ENCODE measurements at regions not wholly inside any gene's neighbourhood (a gene's known extent, or its start where the extent isn't known, plus 50 kb on each side); places are given as distances from the start of the nearest gene placed in this dataset.

- Histone ChIP-seq H3K4me1 (peaks cover 24% of the 10 kb centered on the region), H3K4me3 (ENCODE audit: low read depth, low read length) (no peak overlapping the region), H3K27me3 (no peaks in the 10 kb centered on the region), H3K9me3 (no peaks in the 10 kb centered on the region), H3K36me3 (no peaks in the 10 kb centered on the region)
- DNase-seq: no peak
- TF ChIP-seq CTCF (IDR thresholded peaks at IDR 0.05; ENCODE audit: low read depth, low read length): no peak
Observed at GRCh38 chr1:221162939-221163338, 283.7 kb downstream of the HLX start.

DNA sequence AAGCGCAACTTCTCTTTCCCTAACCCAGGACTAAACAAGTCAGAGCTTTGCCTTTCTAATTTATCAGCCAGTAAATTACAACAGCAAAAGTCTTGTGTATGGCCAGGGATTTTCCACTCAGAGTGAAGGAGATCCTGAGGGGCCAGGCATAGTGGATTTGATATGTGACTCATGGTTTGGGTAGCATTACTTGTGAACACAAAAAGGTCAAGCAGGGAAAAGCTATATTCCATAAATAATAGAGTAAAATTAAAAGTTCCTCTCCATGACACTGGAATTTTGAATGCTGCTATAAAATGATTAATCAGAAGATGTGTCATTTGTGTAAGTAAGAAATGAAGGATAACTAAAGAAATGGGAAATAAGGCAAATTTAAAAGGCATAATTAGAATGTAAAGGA lies 284.8 kb downstream of the HLX start:
- H3K9me3 ChIP-seq: no peaks in the 10 kb centered on the region
- peaks cover 24% of the 10 kb centered on the region for H3K4me1 ChIP-seq
- no peak for DNase-seq
- H3K36me3 ChIP-seq: no peaks in the 10 kb centered on the region
- TF ChIP-seq CTCF (IDR thresholded peaks at IDR 0.05; ENCODE audit: low read depth, low read length): no peak
- no peak overlapping the region for H3K4me3 ChIP-seq (ENCODE audit: low read depth, low read length)
- no peaks in the 10 kb centered on the region for H3K27me3 ChIP-seq

DNA sequence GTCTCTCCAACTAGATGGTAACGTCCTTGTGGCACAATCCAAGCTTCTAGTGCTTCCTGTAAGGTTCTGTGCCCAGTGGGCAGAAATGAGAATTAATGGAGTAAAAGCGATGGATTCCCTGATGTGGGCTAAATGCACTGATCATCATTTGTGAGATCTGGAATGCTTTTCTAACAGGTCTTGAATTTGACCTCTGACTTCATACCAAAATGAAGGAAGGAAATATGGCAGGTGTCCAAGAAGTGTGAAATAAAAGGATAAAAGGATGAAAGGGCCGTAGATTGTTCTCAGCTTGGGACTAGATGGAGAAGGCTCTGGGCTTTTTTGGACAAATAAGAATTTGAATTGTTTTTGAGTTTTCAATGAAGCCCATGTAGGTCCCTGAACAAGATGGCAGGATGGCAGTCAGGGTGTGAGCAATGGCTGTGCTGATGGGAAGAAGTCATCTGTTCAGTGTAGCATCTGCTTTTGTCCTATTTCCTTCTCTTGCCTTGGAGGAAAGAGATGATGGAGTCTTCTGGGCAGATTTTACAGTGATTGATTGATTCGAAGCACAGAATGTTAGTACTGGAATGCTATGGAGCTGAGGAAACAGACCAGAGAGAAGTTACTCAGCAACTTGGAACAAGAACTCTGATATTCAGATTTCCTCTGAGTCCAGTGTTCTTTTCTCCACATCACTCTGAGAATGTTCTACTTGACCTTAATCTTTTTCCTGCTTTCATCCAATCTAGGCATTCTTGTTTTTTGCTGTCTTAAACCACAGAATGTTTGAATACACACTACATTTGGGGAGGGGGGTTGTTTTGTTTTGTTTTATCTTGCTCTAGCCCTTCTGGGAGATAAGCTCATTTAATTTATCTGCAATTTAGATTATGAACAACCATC lies 286.0 kb downstream of the HLX start:
- no peaks in the 10 kb centered on the region for H3K9me3 ChIP-seq
- no peak for DNase-seq
- peaks cover 31% of the 10 kb centered on the region for H3K4me1 ChIP-seq
- no peak overlapping the region for H3K4me3 ChIP-seq (ENCODE audit: low read depth, low read length)
- TF ChIP-seq CTCF (IDR thresholded peaks at IDR 0.05; ENCODE audit: low read depth, low read length): no peak
- H3K27me3 ChIP-seq: no peaks in the 10 kb centered on the region
- H3K36me3 ChIP-seq: no peaks in the 10 kb centered on the region

DNA sequence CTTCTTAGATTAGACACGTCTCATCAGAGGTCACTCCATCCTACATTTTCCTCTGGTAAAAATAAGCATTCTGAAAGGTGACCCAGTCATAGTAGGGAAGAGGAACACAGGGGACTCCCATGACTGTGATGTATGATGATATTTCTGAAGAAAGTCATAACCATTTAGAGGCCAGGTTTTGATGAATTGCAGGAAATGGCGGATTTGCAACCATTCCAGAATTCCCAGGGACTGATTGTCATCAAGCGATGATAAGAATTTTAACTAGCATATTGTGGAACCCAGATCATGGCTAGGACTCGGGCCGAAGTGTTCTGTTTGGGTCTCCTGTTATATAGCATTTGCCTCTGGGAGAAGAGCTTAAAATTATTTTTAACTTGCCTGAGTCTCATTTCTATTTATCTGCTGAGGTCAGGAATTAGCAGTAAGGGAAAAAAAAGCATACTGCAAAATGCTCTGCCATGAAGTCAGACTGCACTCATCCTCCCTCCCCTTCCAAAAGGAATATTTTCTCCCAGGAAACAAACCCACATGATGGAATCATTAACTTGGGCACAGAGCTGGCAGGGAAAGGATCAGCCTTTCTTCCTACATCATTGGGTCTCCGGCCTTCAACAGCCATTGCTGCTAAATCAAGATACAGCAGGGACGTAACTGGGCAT lies 286.7 kb downstream of the HLX start:
- H3K4me1 ChIP-seq: peaks cover 31% of the 10 kb centered on the region
- TF ChIP-seq CTCF (IDR thresholded peaks at IDR 0.05; ENCODE audit: low read depth, low read length): no peak
- H3K9me3 ChIP-seq: no peaks in the 10 kb centered on the region
- H3K27me3 ChIP-seq: no peaks in the 10 kb centered on the region
- DNase-seq: peak; percentile 18
- H3K4me3 ChIP-seq (ENCODE audit: low read depth, low read length): no peak overlapping the region
- H3K36me3 ChIP-seq: no peaks in the 10 kb centered on the region

DNA sequence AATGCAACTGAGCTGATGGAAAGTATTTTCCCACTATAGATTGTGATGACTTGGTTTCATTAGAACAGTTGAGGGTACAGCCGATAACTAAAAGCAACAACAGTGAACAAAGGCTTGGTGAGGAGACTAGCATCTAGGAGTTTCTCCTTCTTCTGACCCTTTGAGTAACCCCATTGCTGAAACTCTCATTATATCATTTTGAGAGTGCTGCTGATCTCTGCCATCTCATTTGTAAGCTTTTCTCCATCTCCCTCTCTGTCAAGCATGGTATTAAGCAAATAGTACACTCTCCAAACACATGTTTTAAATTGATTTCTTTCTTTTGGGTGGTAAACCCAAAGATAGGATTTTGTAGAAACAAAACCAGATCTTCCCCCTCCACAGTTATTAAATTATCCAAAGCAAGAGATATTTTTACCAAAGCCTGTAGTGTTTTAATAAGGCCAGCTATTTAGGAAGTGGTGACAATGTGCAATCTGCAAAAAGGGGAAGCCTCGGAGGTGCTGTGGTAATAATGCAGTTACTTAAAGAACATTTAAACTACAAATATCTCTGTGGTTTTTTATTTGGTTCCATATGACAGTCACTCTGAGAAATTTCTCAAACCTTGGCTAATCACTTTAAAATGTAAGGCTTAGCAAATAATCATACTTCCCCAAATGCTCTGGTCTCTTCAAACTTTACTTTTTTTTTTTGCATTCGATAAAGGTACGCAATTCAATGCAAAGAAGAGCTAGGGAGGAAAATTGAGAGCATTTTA lies 287.5 kb downstream of the HLX start:
- Histone ChIP-seq H3K4me3 (ENCODE audit: low read depth, low read length) (no peak overlapping the region), H3K4me1 (peaks cover 31% of the 10 kb centered on the region), H3K27me3 (no peaks in the 10 kb centered on the region), H3K9me3 (no peaks in the 10 kb centered on the region), H3K36me3 (no peaks in the 10 kb centered on the region)
- TF ChIP-seq CTCF (IDR thresholded peaks at IDR 0.05; ENCODE audit: low read depth, low read length): no peak
- DNase-seq: no peak
